K562 (cell line): ENCODE measurements at regions not wholly inside any gene's neighbourhood (a gene's known extent, or its start where the extent isn't known, plus 50 kb on each side); places are given as distances from the start of the nearest gene placed in this dataset.

Experiments used
- ATAC-seq: fragments of 200-7000 bp; cut with Tn5 transposase; 3 replicates; pipeline ENCODE4 v1.9.1; 2020; ENCODE audit warnings: moderate library complexity
- BruUV-seq: library from RNA; stranded (reverse); fragments of 400-500 nt; replicated peaks from 2 replicates; lab custom pipeline; 2021; lab: Mats Ljungman, UMichigan
- CTCF ChIA-PET: fragments of 300-600 bp; formaldehyde crosslinking; extraction: SDS; loops from one replicate; lab custom pipeline; 2021; ENCODE audit warnings: low intra/inter-chr PET ratio; lab: Yijun Ruan, JAX
- POLR2A ChIA-PET: fragments of 300-600, 350-650 bp; sonication (Branson Sonifier 250); formaldehyde crosslinking; extraction: SDS; loops from one replicate; lab custom pipeline; 2021; ENCODE audit warnings: antibody characterized with exemption, inconsistent platforms; lab: Yijun Ruan, JAX
- DNase-seq, 4 experiments: peaks; one replicate each; pipeline versions ENCODE4 v3.0.0 to v3.0.0-alpha.2; 2011 to 2018; ENCODE audit warnings: low spot score in 3 of 4, mixed read lengths in 3 of 4; ENCODE audit errors: extremely low read depth in 1 of 4
- FAIRE-seq: peaks from 2 replicates; lab custom pipeline; 2011; peaks lifted over from hg19 to GRCh38; lab: Jason Lieb, UNC
- H2AFZ ChIP-seq: 2 replicates; pipeline ENCODE4 v1.6.0; 2011; ENCODE audit warnings: low read depth, low read length, control low read depth, inconsistent platforms
- H3K27ac ChIP-seq: fragments of 200-600 bp; 3 replicates; pipeline ENCODE4 v1.8.0; 2011; ENCODE audit warnings: low read depth, mild to moderate bottlenecking, control low read depth, inconsistent platforms, low read length, moderate library complexity, mixed read lengths; ENCODE audit errors: extremely low read depth
- H3K27me3 ChIP-seq, 2 experiments: fragments of 300-600 bp in 1 of 2; 2 replicates in 1 of 2; 3 replicates in 1 of 2; pipeline versions ENCODE4 v1.6.0 to v1.8.0; 2011; ENCODE audit warnings: inconsistent platforms in 2 of 2, low read length in 2 of 2, mild to moderate bottlenecking in 1 of 2, mixed read lengths in 1 of 2, moderate library complexity in 1 of 2; ENCODE audit not compliant: control insufficient read depth in 2 of 2, insufficient read depth in 2 of 2
- H3K36me3 ChIP-seq: fragments of 300-600 bp; 3 replicates; pipeline ENCODE4 v1.8.0; 2011; ENCODE audit warnings: mild to moderate bottlenecking, low read length, inconsistent platforms; ENCODE audit not compliant: control insufficient read depth, insufficient read depth
- H3K4me1 ChIP-seq, 2 experiments: fragments of 200-600 bp in 1 of 2; replicated peaks in 1 of 2; 2 replicates in 1 of 2; 3 replicates in 1 of 2; pipeline versions ENCODE4 v1.5.1 to v1.8.0; 2011; ENCODE audit warnings: inconsistent platforms in 2 of 2, low read length in 2 of 2, mild to moderate bottlenecking in 1 of 2, mixed read lengths in 1 of 2, moderate library complexity in 1 of 2; ENCODE audit not compliant: control insufficient read depth in 2 of 2, insufficient read depth in 2 of 2
- H3K4me2 ChIP-seq: 2 replicates; pipeline ENCODE4 v1.6.1; 2011; ENCODE audit warnings: low read length, control low read depth, inconsistent platforms, mixed read lengths; ENCODE audit not compliant: insufficient read depth
- H3K4me3 ChIP-seq: fragments of 200-600 bp; sonication (generic), shearing (Covaris generic); 2 replicates; pipeline ENCODE4 v1.5.1; 2016; ENCODE audit warnings: control low read depth, inconsistent platforms
- H3K79me2 ChIP-seq: fragments of 200-600 bp; 3 replicates; pipeline ENCODE4 v1.8.0; 2011; ENCODE audit warnings: low read length, inconsistent platforms; ENCODE audit not compliant: control insufficient read depth, insufficient read depth
- H3K9ac ChIP-seq, 2 experiments: 2 replicates each; pipeline versions ENCODE4 v1.6.0 to v1.6.1; 2011; ENCODE audit warnings: low read depth in 2 of 2, low read length in 2 of 2, control low read depth in 1 of 2, inconsistent platforms in 1 of 2, mild to moderate bottlenecking in 1 of 2, mixed read lengths in 1 of 2; ENCODE audit not compliant: insufficient read depth in 1 of 2
- H3K9me1 ChIP-seq: one replicate; pipeline ENCODE4 v1.6.0; 2011; ENCODE audit warnings: inconsistent platforms, mild to moderate bottlenecking, low read length, moderate library complexity; ENCODE audit not compliant: control insufficient read depth, insufficient read depth
- H3K9me3 ChIP-seq: replicated peaks from 2 replicates; pipeline ENCODE4 v1.5.1; 2011; ENCODE audit warnings: low read depth, low read length, inconsistent platforms; ENCODE audit not compliant: control insufficient read depth, insufficient read depth
- H4K20me1 ChIP-seq: replicated peaks from 2 replicates; pipeline ENCODE4 v1.6.1; 2011; ENCODE audit warnings: low read length, inconsistent platforms, mixed read lengths; ENCODE audit not compliant: control insufficient read depth, insufficient read depth
- HCFC1 ChIP-seq: IDR thresholded peaks from 2 replicates; pipeline ENCODE4 v1.6.1; 2012; ENCODE audit warnings: low read depth, low read length, improper control_type of control experiment
- SP2 ChIP-seq: IDR thresholded peaks from 2 replicates; pipeline ENCODE4 v1.6.1; 2011; ENCODE audit warnings: mild to moderate bottlenecking, low read depth, low read length, moderate library complexity; ENCODE audit not compliant: poor library complexity, severe bottlenecking; ENCODE audit errors: extremely low read depth
- SREBF1 ChIP-seq: fragments of 150-350 bp; IDR thresholded peaks from 2 replicates; pipeline ENCODE4 v1.6.1; 2014; ENCODE audit warnings: antibody characterized with exemption, low read depth, low read length, borderline replicate concordance
- TAF1 ChIP-seq: IDR thresholded peaks from 2 replicates; pipeline ENCODE4 v1.6.1; 2011; ENCODE audit warnings: mild to moderate bottlenecking, low read length, moderate library complexity; ENCODE audit not compliant: insufficient read depth, control insufficient read depth, severe bottlenecking; ENCODE audit errors: extremely low read depth
- TEAD4 ChIP-seq, 2 experiments: sonication (generic) in 1 of 2; formaldehyde crosslinking in 1 of 2; IDR thresholded peaks; 2 replicates each; pipeline versions ENCODE4 v1.6.1 to v1.8.0; 2012 to 2022; ENCODE audit warnings: borderline replicate concordance in 1 of 2, inconsistent platforms in 1 of 2, low read length in 1 of 2, mild to moderate bottlenecking in 1 of 2, missing genetic modification reagents in 1 of 2
- TFAM ChIP-seq: fragments of 250-450 bp; sonication (Bioruptor Pico); conservative IDR thresholded peaks from 2 replicates; pipeline ENCODE4 v1.5.0; 2021; ENCODE audit warnings: mild to moderate bottlenecking, moderate library complexity
- THRB ChIP-seq: fragments of 450-650 bp; formaldehyde crosslinking; conservative IDR thresholded peaks from 2 replicates; pipeline ENCODE4 v1.4.0; 2022; ENCODE audit warnings: mild to moderate bottlenecking, missing genetic modification characterization
- ZNF695 ChIP-seq: fragments of 450-650 bp; formaldehyde crosslinking; IDR thresholded peaks from 2 replicates; pipeline ENCODE4 v1.4.0; 2020; ENCODE audit warnings: mild to moderate bottlenecking, moderate library complexity
- WGBS: fragments of 100-300 bp; shearing (Covaris generic); methylation state at CpG from one replicate; pipeline ENCODE4 v1.1.6; 2016; ENCODE audit warnings: low coverage, mixed read lengths; ENCODE audit not compliant: insufficient coverage; ENCODE audit errors: missing lambda C conversion rate; 5-methylcytosine and 5-hydroxymethylcytosine counted together
- in situ Hi-C: fragments of 300-500 bp; cut with MboI; formaldehyde crosslinking; loops from 4 replicates; pipeline ENCODE4 v1.15.0; 2018; ENCODE audit warnings: inconsistent platforms, mixed read lengths
- intact Hi-C: fragments of 100-400 bp; cut with micrococcal nuclease; formaldehyde crosslinking; loops from 2 replicates; pipeline ENCODE4 v1.14.2; 2022
- TF ChIP-seq, protein P1 (sequence below): sonication (generic); formaldehyde crosslinking; IDR thresholded peaks from 2 replicates; pipeline ENCODE4 v1.8.0; 2022; ENCODE audit warnings: mild to moderate bottlenecking, missing genetic modification reagents
- TF ChIP-seq, protein P2 (sequence below): sonication (generic); formaldehyde crosslinking; IDR thresholded peaks from 2 replicates; pipeline ENCODE4 v1.8.0; 2022; ENCODE audit warnings: missing genetic modification reagents, mild to moderate bottlenecking, borderline replicate concordance

- Histone ChIP-seq H3K9ac (no peak overlapping the region), H2AFZ (no peak overlapping the region), H3K9me3 (no peaks in the 10 kb centered on the region), H3K27ac (no peak overlapping the region), H3K9me1 (no peaks in the 10 kb centered on the region), H3K36me3 (no peaks in the 10 kb centered on the region)
- CTCF ChIA-PET: no interaction called here
- DNase-seq (no peak), ATAC-seq (no peak)
- in situ Hi-C loops: no loop called here
- TF ChIP-seq THRB (CRISPR knock-in tag) (no peak), HCFC1 (no peak), SREBF1 (no peak), SP2 (no peak), TEAD4 (IDR thresholded peaks at IDR 0.05; ENCODE audit: low read length) (no peak), TEAD4 (CRISPR knock-in tag; IDR thresholded peaks at IDR 0.05; ENCODE audit: borderline replicate concordance) (no peak), TFAM (CRISPR knock-in tag) (no peak), TAF1 (no peak), ZNF695 (no peak)
- TF ChIP-seq, protein P1, sequence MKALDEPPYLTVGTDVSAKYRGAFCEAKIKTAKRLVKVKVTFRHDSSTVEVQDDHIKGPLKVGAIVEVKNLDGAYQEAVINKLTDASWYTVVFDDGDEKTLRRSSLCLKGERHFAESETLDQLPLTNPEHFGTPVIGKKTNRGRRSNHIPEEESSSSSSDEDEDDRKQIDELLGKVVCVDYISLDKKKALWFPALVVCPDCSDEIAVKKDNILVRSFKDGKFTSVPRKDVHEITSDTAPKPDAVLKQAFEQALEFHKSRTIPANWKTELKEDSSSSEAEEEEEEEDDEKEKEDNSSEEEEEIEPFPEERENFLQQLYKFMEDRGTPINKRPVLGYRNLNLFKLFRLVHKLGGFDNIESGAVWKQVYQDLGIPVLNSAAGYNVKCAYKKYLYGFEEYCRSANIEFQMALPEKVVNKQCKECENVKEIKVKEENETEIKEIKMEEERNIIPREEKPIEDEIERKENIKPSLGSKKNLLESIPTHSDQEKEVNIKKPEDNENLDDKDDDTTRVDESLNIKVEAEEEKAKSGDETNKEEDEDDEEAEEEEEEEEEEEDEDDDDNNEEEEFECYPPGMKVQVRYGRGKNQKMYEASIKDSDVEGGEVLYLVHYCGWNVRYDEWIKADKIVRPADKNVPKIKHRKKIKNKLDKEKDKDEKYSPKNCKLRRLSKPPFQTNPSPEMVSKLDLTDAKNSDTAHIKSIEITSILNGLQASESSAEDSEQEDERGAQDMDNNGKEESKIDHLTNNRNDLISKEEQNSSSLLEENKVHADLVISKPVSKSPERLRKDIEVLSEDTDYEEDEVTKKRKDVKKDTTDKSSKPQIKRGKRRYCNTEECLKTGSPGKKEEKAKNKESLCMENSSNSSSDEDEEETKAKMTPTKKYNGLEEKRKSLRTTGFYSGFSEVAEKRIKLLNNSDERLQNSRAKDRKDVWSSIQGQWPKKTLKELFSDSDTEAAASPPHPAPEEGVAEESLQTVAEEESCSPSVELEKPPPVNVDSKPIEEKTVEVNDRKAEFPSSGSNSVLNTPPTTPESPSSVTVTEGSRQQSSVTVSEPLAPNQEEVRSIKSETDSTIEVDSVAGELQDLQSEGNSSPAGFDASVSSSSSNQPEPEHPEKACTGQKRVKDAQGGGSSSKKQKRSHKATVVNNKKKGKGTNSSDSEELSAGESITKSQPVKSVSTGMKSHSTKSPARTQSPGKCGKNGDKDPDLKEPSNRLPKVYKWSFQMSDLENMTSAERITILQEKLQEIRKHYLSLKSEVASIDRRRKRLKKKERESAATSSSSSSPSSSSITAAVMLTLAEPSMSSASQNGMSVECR: no peak
- TF ChIP-seq, protein P2, sequence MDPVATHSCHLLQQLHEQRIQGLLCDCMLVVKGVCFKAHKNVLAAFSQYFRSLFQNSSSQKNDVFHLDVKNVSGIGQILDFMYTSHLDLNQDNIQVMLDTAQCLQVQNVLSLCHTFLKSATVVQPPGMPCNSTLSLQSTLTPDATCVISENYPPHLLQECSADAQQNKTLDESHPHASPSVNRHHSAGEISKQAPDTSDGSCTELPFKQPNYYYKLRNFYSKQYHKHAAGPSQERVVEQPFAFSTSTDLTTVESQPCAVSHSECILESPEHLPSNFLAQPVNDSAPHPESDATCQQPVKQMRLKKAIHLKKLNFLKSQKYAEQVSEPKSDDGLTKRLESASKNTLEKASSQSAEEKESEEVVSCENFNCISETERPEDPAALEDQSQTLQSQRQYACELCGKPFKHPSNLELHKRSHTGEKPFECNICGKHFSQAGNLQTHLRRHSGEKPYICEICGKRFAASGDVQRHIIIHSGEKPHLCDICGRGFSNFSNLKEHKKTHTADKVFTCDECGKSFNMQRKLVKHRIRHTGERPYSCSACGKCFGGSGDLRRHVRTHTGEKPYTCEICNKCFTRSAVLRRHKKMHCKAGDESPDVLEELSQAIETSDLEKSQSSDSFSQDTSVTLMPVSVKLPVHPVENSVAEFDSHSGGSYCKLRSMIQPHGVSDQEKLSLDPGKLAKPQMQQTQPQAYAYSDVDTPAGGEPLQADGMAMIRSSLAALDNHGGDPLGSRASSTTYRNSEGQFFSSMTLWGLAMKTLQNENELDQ (CRISPR knock-in tag): no peak
- TF ChIP-seq, all 486 proteins: peak for 0
- H3K79me2 ChIP-seq: no peaks in the 10 kb centered on the region
- BruUV-seq: no TSS peak
- no peaks in the 10 kb centered on the region; a peak in 1 of 5 replicates for H3K4me1 ChIP-seq
- intact Hi-C loops: no loop called here
- no peak overlapping the region for H3K4me3 ChIP-seq
- H3K4me2 ChIP-seq: no peak overlapping the region
- POLR2A ChIA-PET: no interaction called here
- H4K20me1 ChIP-seq: no peaks in the 10 kb centered on the region; the same call in 1 of the 2 replicates
- WGBS: 2% methylated on average over 2 of the region's 2 CpGs
- H3K27me3 ChIP-seq: peaks cover 7 to 10% of the 10 kb centered on the region in 2 experiments; a peak in 3 of 5 replicates
- no peak for FAIRE-seq
These were observed 57.9 kb upstream of the RMDN2 start for GRCh38 chr2:37867166-37867565.
